A673 (cell line): ENCODE measurements at regions not wholly inside any gene's neighbourhood (a gene's known extent, or its start where the extent isn't known, plus 50 kb on each side); places are given as distances from the start of the nearest gene placed in this dataset.
"Not testable (repeated sequence)": the region's sequence is repeated elsewhere in the genome, so short reads cannot be mapped to it uniquely, and the experiment has no call there.

Source experiments
- BruUV-seq: library from RNA; stranded (reverse); fragments of 400-500 nt; replicated peaks from 2 replicates; lab custom pipeline; 2021; lab: Mats Ljungman, UMichigan
- CTCF ChIA-PET: fragments of 300-600 bp; sonication (Branson Sonifier 250); formaldehyde crosslinking; loops from one replicate; lab custom pipeline; 2022; ENCODE audit warnings: antibody characterized with exemption; lab: Charles Lee
- POLR2A ChIA-PET: fragments of 300-600 bp; sonication (Branson Sonifier 250); formaldehyde crosslinking; loops from one replicate; lab custom pipeline; 2022; ENCODE audit warnings: antibody characterized with exemption; ENCODE audit not compliant: low non-redundant PET; lab: Charles Lee
- DNase-seq: peaks from one replicate; pipeline ENCODE4 v3.0.0-alpha.2; 2015; ENCODE audit warnings: low spot score
- H3K27ac ChIP-seq: fragments of 200-600 bp; sonication (generic); 2 replicates; pipeline ENCODE4 v1.5.1; 2016; ENCODE audit warnings: mixed run types, low read depth, mild to moderate bottlenecking, mixed read lengths, antibody characterized with exemption, low read length; ENCODE audit not compliant: poor library complexity, severe bottlenecking
- H3K27me3 ChIP-seq: fragments of 200-600 bp; sonication (generic); replicated peaks from 2 replicates; pipeline ENCODE4 v1.6.1; 2017; ENCODE audit warnings: mixed run types, low read depth, mild to moderate bottlenecking, mixed read lengths, antibody characterized with exemption, low read length; ENCODE audit not compliant: insufficient read depth, poor library complexity
- H3K36me3 ChIP-seq: fragments of 200-600 bp; sonication (generic); 2 replicates; pipeline ENCODE4 v1.6.1; 2016; ENCODE audit warnings: mixed run types, mild to moderate bottlenecking, mixed read lengths, antibody characterized with exemption, low read length; ENCODE audit not compliant: insufficient read depth, poor library complexity, severe bottlenecking
- H3K4me1 ChIP-seq: fragments of 200-600 bp; sonication (generic); 2 replicates; pipeline ENCODE4 v1.6.1; 2017; ENCODE audit warnings: mixed run types, mild to moderate bottlenecking, mixed read lengths, antibody characterized with exemption, low read length; ENCODE audit not compliant: insufficient read depth, poor library complexity, severe bottlenecking
- H3K4me3 ChIP-seq: fragments of 200-600 bp; sonication (generic); 2 replicates; pipeline ENCODE4 v1.5.1; 2016; ENCODE audit warnings: low read depth, mixed run types, mild to moderate bottlenecking, mixed read lengths, low read length; ENCODE audit not compliant: poor library complexity, severe bottlenecking
- H3K9me3 ChIP-seq: fragments of 200-600 bp; sonication (generic); 2 replicates; pipeline ENCODE4 v1.6.1; 2016; ENCODE audit warnings: mixed run types, low read depth, mild to moderate bottlenecking, mixed read lengths, antibody characterized with exemption, low read length; ENCODE audit not compliant: poor library complexity, severe bottlenecking
- CTCF ChIP-seq: fragments of 300-800, 200-600 bp; sonication (generic); conservative IDR thresholded peaks from 2 replicates; pipeline ENCODE4 v1.5.1; 2017; ENCODE audit warnings: low read depth, mild to moderate bottlenecking, antibody characterized with exemption, low read length, moderate library complexity, mixed read lengths
- EZH2 ChIP-seq: fragments of 200-600 bp; sonication (generic); IDR thresholded peaks from 2 replicates; pipeline ENCODE4 v1.6.1; 2017; ENCODE audit warnings: borderline replicate concordance, low read depth, mild to moderate bottlenecking, mixed read lengths, antibody characterized with exemption, low read length; ENCODE audit not compliant: poor library complexity, severe bottlenecking
- intact Hi-C: fragments of 100-400 bp; cut with micrococcal nuclease; formaldehyde crosslinking; loops from one replicate; pipeline ENCODE4 v1.10.0; 2022; ENCODE audit not compliant: unreplicated experiment

- Histone ChIP-seq H3K27ac (no peak overlapping the region), H3K36me3 (no peaks in the 10 kb centered on the region), H3K9me3 (no peaks in the 10 kb centered on the region), H3K4me1 (no peaks in the 10 kb centered on the region), H3K4me3 (no peak overlapping the region), H3K27me3 (no peaks in the 10 kb centered on the region)
- TF ChIP-seq EZH2 (no peak), CTCF (no peak)
- no peak for DNase-seq
- intact Hi-C loops = no loop called here
- ChIA-PET CTCF (no interaction called here), POLR2A (no interaction called here)
- BruUV-seq = no TSS peak
Observed at GRCh38 chr1:238384381-238384780, 493.7 kb upstream of the ZP4 start.

GRCh38 chr1:238380167-238380566, 489.4 kb upstream of the ZP4 start:
- Histone ChIP-seq H3K27me3 (no peaks in the 10 kb centered on the region), H3K4me1 (no peaks in the 10 kb centered on the region), H3K27ac (no peak overlapping the region), H3K9me3 (no peaks in the 10 kb centered on the region), H3K4me3 (no peak overlapping the region), H3K36me3 (no peaks in the 10 kb centered on the region)
- intact Hi-C loops = no loop called here
- BruUV-seq = no TSS peak
- ChIA-PET CTCF (no interaction called here), POLR2A (no interaction called here)
- no peak for DNase-seq
- TF ChIP-seq CTCF = no peak
- no peak for TF ChIP-seq EZH2

GRCh38 chr1:238379446-238379845, 488.7 kb upstream of the ZP4 start:
- H3K27me3 ChIP-seq, intact Hi-C loops, H3K9me3 ChIP-seq, H3K27ac ChIP-seq, CTCF ChIA-PET, H3K36me3 ChIP-seq, H3K4me1 ChIP-seq, POLR2A ChIA-PET, BruUV-seq, DNase-seq, H3K4me3 ChIP-seq: not testable (repeated sequence)

GRCh38 chr1:238377280-238377919, 486.7 kb upstream of the ZP4 start:
- BruUV-seq = no TSS peak

More at GRCh38 chr1:238377280-238377919, 486.7 kb upstream of the ZP4 start:
- TF ChIP-seq EZH2 (no peak), CTCF (no peak)
- no peaks in the 10 kb centered on the region for H3K9me3 ChIP-seq
- H3K4me1 ChIP-seq = no peaks in the 10 kb centered on the region
- no peak overlapping the region for H3K4me3 ChIP-seq
- POLR2A ChIA-PET = no interaction called here
- no peak for DNase-seq
- intact Hi-C loops = no loop called here
- H3K27me3 ChIP-seq = no peaks in the 10 kb centered on the region
- H3K27ac ChIP-seq = no peak overlapping the region
- CTCF ChIA-PET = no interaction called here
- no peaks in the 10 kb centered on the region for H3K36me3 ChIP-seq
